Skeletal muscle satellite cell (primary cell): ENCODE measurements at regions not wholly inside any gene's neighbourhood (a gene's known extent, or its start where the extent isn't known, plus 50 kb on each side); places are given as distances from the start of the nearest gene placed in this dataset.
A peak's percentile ranks its signal among the peaks of the same experiment; 100 is the strongest.

ENCODE experiments used
- H3K27me3 ChIP-seq: 2 replicates; pipeline ENCODE4 v1.7.0; 2013; ENCODE audit warnings: low read length; ENCODE audit not compliant: control insufficient read depth, insufficient read depth
- H3K36me3 ChIP-seq: 2 replicates; pipeline ENCODE4 v1.7.0; 2013; ENCODE audit warnings: mild to moderate bottlenecking, control low read depth, low read length; ENCODE audit not compliant: insufficient read depth
- H3K4me1 ChIP-seq: 2 replicates; pipeline ENCODE4 v1.7.0; 2013; ENCODE audit warnings: low read length; ENCODE audit not compliant: control insufficient read depth, insufficient read depth
- H3K4me2 ChIP-seq: 2 replicates; pipeline ENCODE4 v1.7.0; 2013; ENCODE audit warnings: mild to moderate bottlenecking, low read length
- H3K4me3 ChIP-seq: 2 replicates; pipeline ENCODE4 v1.7.0; 2013; ENCODE audit warnings: low read length
- H3K9ac ChIP-seq: 2 replicates; pipeline ENCODE4 v1.7.0; 2013; ENCODE audit warnings: mild to moderate bottlenecking, low read depth, low read length, moderate library complexity
- H3K9me3 ChIP-seq: replicated peaks from 2 replicates; pipeline ENCODE4 v1.7.0; 2013; ENCODE audit warnings: mild to moderate bottlenecking, control low read depth, low read length

DNA sequence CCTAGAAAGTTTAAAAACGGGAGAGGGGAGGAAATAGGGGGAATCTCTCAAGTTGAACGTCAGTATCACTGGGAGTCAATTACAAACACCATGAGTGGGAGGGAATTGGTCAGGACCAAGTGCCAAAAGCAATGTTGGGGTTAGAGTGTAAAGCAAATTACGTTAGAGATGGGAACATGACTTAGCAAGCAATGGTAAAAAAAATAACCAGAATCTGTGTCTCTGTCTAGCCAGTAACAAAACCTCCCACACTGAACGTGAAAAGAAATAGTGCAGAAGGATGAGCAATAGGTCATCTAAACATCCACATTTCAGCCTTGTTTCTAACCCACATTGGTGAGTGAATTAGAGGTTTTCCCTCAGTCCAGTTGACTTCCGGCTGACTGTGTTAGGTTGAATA lies 242.2 kb downstream of the COG6 start:
- H3K4me1 ChIP-seq, result peaks cover 5% of the 10 kb centered on the region
- H3K9me3 ChIP-seq, result no peaks in the 10 kb centered on the region
- H3K9ac ChIP-seq, result no peak overlapping the region
- H3K4me3 ChIP-seq, result no peak overlapping the region
- no peak overlapping the region for H3K4me2 ChIP-seq
- H3K27me3 ChIP-seq, result no peaks in the 10 kb centered on the region
- no peaks in the 10 kb centered on the region for H3K36me3 ChIP-seq

DNA sequence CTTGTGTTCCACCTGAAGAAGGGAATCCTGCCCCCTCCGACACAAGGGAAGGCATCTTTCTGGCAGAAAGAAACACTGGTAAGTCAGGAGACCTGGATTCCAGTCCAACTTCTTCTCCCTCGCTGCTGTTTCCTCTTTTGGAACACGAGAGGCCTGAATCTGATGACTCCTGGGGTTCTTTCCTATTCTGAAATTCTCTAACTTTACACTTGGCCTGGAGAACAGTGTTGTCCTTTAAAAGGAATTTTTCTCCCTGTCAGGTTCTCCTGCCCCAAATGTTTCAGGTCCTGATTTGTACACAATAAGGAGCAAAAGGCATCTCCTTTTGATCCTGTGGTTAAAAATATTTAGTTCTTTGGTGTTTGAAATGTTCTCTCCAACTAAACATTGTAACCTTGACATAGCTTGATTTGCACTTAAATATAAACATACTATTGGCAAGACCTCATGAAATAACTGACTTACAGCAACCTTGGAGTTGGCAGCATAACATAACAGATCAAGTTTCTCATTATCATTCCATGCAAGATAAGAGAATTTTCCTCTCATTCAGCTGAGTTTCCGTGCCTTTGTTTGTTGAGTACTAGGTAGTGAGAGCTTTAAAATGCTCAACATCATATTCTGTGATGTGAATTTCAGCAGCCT lies 244.8 kb downstream of the COG6 start:
- Histone ChIP-seq H3K4me3 (no peak overlapping the region), H3K4me1 (peaks cover 5% of the 10 kb centered on the region), H3K9me3 (no peaks in the 10 kb centered on the region), H3K36me3 (no peaks in the 10 kb centered on the region), H3K27me3 (no peaks in the 10 kb centered on the region), H3K4me2 (no peak overlapping the region), H3K9ac (no peak overlapping the region)

DNA sequence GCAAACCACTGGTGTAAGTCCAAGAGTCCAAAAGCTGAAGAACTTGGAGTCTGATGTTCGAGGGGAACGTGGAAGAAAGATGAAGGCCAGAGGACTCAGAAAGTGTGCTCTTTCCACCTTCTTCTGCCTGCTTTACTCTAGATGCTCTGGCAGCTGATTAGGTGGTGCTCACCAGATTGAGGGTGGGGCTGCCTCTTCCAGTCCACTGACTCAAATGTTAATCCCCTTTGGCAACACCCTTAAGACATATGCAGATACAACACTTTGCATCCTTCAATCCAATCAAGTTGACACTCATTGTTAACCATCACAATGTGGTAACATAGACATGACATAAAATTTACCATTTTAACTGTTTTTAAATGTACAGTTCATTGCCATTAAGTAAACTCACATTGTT lies 249.5 kb downstream of the COG6 start:
- Histone ChIP-seq H3K36me3 (no peaks in the 10 kb centered on the region), H3K4me2 (no peak overlapping the region), H3K4me1 (no peaks in the 10 kb centered on the region), H3K9me3 (no peaks in the 10 kb centered on the region), H3K9ac (no peak overlapping the region), H3K4me3 (no peak overlapping the region), H3K27me3 (no peaks in the 10 kb centered on the region)

DNA sequence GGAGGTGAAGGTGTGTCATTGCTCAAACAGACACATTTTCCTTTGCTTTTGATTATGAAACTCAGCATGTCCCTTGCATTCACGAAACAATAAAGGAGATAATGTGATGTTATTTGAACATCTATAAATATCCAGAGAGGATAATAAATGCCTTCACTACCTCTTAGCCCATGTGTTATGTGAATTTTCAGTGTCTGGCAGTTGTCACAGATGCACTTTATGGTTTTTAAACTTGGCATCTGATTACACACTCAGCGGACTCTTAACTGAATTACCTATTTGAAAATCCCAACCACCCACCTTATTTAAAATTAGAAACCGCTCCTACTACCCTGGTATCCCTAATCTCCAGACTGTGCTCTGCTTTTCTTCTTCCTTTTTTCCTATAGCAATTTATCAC lies 254.2 kb downstream of the COG6 start:
- peaks cover 20% of the 10 kb centered on the region for H3K4me1 ChIP-seq
- no peak overlapping the region for H3K9ac ChIP-seq
- no peaks in the 10 kb centered on the region for H3K27me3 ChIP-seq
- no peaks in the 10 kb centered on the region for H3K9me3 ChIP-seq
- H3K4me3 ChIP-seq, result no peak overlapping the region
- no peak overlapping the region for H3K4me2 ChIP-seq
- no peaks in the 10 kb centered on the region for H3K36me3 ChIP-seq

DNA sequence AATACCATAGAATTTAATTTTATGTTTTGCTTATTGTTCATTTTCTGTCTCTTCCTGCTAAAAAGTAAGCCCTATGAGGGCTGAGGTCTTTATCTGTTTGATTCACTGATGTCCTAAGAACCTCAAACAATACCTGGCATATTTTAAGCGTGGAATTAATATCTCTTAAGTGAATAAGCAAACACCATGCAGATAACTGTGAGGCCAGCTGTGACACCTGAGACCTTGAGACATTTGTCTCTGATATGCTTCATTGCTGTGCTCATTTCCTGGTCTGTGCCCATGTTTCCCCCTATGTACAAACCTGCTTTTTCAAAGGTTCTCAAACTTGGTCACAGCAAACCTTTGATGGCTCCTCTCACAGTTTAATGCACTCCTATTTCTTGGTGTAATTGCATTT lies 254.6 kb downstream of the COG6 start:
- Histone ChIP-seq H3K9me3 (no peaks in the 10 kb centered on the region), H3K4me3 (no peak overlapping the region), H3K9ac (no peak overlapping the region), H3K27me3 (no peaks in the 10 kb centered on the region), H3K4me1 (peaks cover 20% of the 10 kb centered on the region), H3K36me3 (no peaks in the 10 kb centered on the region), H3K4me2 (no peak overlapping the region)

DNA sequence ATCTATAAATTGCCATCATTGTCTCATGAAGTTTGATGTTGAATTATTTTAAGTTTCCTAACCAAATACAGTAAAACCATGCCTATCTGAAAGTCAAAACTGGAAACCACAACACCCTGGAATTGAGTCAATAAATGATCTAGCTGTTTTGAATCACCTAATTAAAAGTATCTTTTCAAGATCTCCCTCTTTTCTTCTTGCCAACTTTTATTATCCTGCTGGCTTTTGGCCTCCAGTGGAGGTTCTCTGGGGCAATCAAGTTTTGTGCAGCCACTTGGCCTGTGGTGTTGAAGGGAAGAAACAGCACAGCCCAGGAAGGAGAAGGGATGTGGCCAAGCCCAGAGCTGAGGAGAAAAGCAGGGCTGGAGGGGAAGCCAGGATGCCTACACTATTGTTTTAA lies 255.4 kb downstream of the COG6 start:
- no peaks in the 10 kb centered on the region for H3K27me3 ChIP-seq
- no peaks in the 10 kb centered on the region for H3K9me3 ChIP-seq
- H3K4me1 ChIP-seq, result peaks cover 20% of the 10 kb centered on the region
- H3K36me3 ChIP-seq, result no peaks in the 10 kb centered on the region
- H3K4me3 ChIP-seq, result no peak overlapping the region
- no peak overlapping the region for H3K9ac ChIP-seq
- H3K4me2 ChIP-seq, result no peak overlapping the region

DNA sequence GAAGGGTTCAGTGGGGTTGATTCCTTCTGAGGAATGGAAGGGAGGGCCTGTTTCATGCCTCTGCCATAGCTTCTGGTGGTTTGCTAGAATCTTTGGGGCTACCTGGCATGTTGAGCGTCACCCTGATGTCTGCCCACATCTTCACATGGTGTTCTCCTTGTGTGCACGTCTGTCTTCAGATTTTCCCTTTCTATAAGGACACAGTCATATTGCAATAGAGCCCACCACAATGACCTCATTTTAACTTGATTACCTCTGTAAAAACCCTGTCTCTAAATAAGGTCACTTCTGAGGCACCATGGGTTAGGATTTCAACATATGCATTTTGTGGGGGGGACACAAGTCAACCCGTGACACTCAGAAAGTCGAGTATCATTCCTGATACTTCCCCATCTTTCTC lies 257.9 kb downstream of the COG6 start:
- Histone ChIP-seq H3K4me1 (peaks cover 20% of the 10 kb centered on the region), H3K4me2 (no peak overlapping the region)

DNA sequence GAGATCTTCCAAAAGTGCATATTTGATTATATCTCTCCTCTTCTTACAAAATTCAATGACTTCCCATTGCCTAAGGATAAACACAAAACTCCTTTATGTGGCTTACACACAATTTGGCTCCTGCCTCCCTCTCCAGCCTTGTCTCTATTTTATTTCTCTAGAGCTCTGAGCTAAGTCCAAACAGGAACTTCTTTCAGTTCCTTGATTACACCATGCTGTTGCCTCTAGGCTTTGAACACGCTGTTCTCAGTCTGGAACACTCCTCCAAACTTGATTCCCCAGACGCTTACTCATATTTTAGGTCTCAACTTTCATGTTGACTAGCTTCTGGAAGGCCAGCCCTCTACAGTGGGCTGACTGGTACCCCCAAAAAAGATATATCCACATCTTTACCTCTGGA lies 258.5 kb downstream of the COG6 start:
- no peak overlapping the region for H3K9ac ChIP-seq
- H3K36me3 ChIP-seq, result no peaks in the 10 kb centered on the region
- no peaks in the 10 kb centered on the region for H3K9me3 ChIP-seq
- H3K27me3 ChIP-seq, result no peaks in the 10 kb centered on the region
- no peak overlapping the region for H3K4me3 ChIP-seq
- peaks cover 20% of the 10 kb centered on the region for H3K4me1 ChIP-seq
- peak overlapping the region; percentile 41 for H3K4me2 ChIP-seq

More for the DNA sequence above, 257.9 kb downstream of the COG6 start:
- Histone ChIP-seq H3K36me3 (no peaks in the 10 kb centered on the region), H3K27me3 (no peaks in the 10 kb centered on the region), H3K4me3 (no peak overlapping the region), H3K9ac (no peak overlapping the region), H3K9me3 (no peaks in the 10 kb centered on the region)

DNA sequence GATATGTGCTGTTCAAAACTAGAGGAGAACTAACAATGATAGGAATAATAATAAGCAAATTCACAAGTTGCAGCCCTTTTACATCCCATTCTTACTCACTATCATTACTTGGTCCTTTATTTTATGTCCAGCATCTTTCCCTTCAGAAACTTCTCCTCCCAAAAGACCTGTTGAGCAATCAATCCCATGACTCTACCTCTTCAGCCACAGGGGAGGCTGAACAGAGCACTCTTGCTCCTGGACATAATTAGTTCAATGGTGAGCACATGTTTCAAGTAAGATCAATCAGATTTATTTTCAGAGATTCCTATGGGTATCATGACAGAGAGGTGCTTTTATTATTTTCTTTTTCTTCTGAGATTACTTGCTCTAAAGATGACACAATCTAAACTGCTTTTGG lies 260.0 kb downstream of the COG6 start:
- Histone ChIP-seq H3K36me3 (no peaks in the 10 kb centered on the region), H3K4me1 (peaks cover 20% of the 10 kb centered on the region), H3K9ac (no peak overlapping the region), H3K9me3 (no peaks in the 10 kb centered on the region), H3K4me3 (no peak overlapping the region), H3K27me3 (no peaks in the 10 kb centered on the region), H3K4me2 (no peak overlapping the region)

DNA sequence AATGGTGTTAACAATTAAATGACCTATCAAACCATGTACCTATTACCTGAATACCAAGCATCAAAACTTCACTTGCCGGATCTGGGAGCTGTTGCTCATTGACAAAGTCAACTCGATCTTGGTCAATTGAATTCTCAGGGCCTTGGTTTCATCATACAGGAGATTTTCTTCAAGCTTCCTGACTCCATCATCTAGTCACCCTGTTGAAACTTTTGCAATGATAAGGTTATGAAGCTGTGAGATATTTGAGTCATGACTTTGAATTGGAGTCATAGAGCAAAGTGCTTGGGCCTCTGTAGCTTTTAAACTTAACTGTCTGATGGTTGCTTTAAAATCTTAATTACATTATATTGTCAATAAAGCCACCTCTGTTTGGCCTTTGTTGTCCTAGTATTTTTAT lies 260.9 kb downstream of the COG6 start:
- Histone ChIP-seq H3K9ac (no peak overlapping the region), H3K9me3 (no peaks in the 10 kb centered on the region), H3K36me3 (no peaks in the 10 kb centered on the region), H3K4me3 (no peak overlapping the region), H3K27me3 (no peaks in the 10 kb centered on the region), H3K4me1 (peaks cover 14% of the 10 kb centered on the region), H3K4me2 (no peak overlapping the region)

DNA sequence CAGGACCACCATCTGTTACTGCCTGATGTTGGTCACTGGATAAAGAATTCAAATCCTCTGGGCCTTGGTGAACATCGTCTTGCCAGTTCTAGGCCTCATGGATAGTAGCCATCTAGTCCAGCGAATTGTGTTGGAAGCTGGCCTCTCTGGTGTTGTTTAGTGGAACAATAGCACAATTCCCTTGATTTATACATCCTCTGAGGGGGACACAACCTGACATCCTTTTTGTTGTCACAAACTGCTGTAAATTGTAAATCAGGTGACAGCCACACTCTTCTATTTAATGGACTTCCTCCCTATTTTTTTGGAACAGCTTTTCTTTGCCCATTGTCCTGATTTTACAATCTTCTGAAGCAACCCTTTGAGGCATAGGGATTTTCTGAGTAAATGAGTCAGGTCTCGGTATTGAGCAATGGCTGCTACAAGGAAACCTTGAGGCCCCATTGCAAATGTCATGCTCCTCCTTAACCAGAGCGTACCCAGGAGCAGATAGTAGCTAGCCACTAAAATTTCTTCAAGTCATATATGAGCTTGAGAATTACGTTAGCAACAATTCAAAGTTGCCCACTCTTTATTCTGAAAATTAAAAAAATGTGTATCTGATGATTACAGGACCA lies 263.3 kb downstream of the COG6 start:
- no peaks in the 10 kb centered on the region for H3K36me3 ChIP-seq
- H3K4me3 ChIP-seq, result no peak overlapping the region
- no peaks in the 10 kb centered on the region for H3K9me3 ChIP-seq
- no peak overlapping the region for H3K9ac ChIP-seq
- H3K27me3 ChIP-seq, result no peaks in the 10 kb centered on the region
- peaks cover 8% of the 10 kb centered on the region for H3K4me1 ChIP-seq
- H3K4me2 ChIP-seq, result no peak overlapping the region

DNA sequence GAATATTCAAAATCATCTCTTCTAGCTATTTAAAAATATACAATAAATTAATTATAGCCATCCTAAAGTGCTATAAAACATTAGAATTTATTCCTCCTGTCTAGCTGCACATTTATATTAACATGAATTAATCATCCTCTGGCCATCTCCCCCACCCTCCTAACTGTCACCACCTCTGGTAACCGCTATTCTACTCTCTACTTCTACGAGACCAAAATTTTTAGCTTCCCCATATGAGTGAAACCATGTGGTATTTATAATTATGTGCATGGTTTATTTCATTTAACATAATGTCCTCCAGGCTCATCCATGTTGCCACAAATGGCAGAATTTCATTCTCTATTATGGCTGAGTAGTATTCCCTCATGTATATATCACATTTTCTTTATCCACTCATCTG lies 265.2 kb downstream of the COG6 start:
- no peaks in the 10 kb centered on the region for H3K9me3 ChIP-seq
- no peak overlapping the region for H3K4me3 ChIP-seq
- no peak overlapping the region for H3K4me2 ChIP-seq
- H3K9ac ChIP-seq, result no peak overlapping the region
- H3K36me3 ChIP-seq, result no peaks in the 10 kb centered on the region
- no peaks in the 10 kb centered on the region for H3K4me1 ChIP-seq
- H3K27me3 ChIP-seq, result no peaks in the 10 kb centered on the region
